CD14-positive monocyte (primary cell): ENCODE measurements at regions not wholly inside any gene's neighbourhood (a gene's known extent, or its start where the extent isn't known, plus 50 kb on each side); places are given as distances from the start of the nearest gene placed in this dataset.

ENCODE experiments used
- DNase-seq, 3 donors: peaks; one replicate each; pipeline ENCODE4 v3.0.0-alpha.2; 2011 to 2022
- H2AFZ ChIP-seq: 2 replicates; pipeline ENCODE4 v1.6.0; 2012; ENCODE audit warnings: mild to moderate bottlenecking, low read depth, low read length, inconsistent platforms; ENCODE audit not compliant: insufficient read depth, poor library complexity, severe bottlenecking
- H3K27ac ChIP-seq, 2 donors: 1 replicate in 1 of 2; 2 replicates in 1 of 2; pipeline ENCODE4 v1.5.1; 2012 to 2013; ENCODE audit warnings: low read length in 2 of 2, control low read depth in 1 of 2, inconsistent platforms in 1 of 2, low read depth in 1 of 2, mild to moderate bottlenecking in 1 of 2
- H3K27me3 ChIP-seq, 2 donors: one replicate each; pipeline versions ENCODE4 v1.6.0 to v1.6.1; 2011 to 2013; ENCODE audit warnings: low read length in 2 of 2; ENCODE audit not compliant: control insufficient read depth in 2 of 2, insufficient read depth in 2 of 2
- H3K36me3 ChIP-seq, 2 donors: replicated peaks in 1 of 2; 1 replicate in 1 of 2; 2 replicates in 1 of 2; pipeline versions ENCODE4 v1.5.1 to v1.6.1; 2012 to 2013; ENCODE audit warnings: low read length in 2 of 2, control low read depth in 1 of 2, inconsistent platforms in 1 of 2, mild to moderate bottlenecking in 1 of 2; ENCODE audit not compliant: insufficient read depth in 2 of 2, control insufficient read depth in 1 of 2
- H3K4me1 ChIP-seq, 2 donors: 1 replicate in 1 of 2; 2 replicates in 1 of 2; pipeline versions ENCODE4 v1.5.1 to v1.6.1; 2012 to 2013; ENCODE audit warnings: low read length in 2 of 2, control low read depth in 1 of 2, inconsistent platforms in 1 of 2, mild to moderate bottlenecking in 1 of 2, moderate library complexity in 1 of 2; ENCODE audit not compliant: insufficient read depth in 2 of 2, control insufficient read depth in 1 of 2
- H3K4me2 ChIP-seq: replicated peaks from 2 replicates; pipeline ENCODE3; 2012; ENCODE audit warnings: low read length, moderate library complexity, mild to moderate bottlenecking; ENCODE audit not compliant: poor library complexity, severe bottlenecking; ENCODE audit errors: extremely low read depth
- H3K4me3 ChIP-seq, 3 experiments: fragments of 200-600 bp in 1 of 3; sonication (generic) in 1 of 3; replicated peaks in 1 of 3; 1 replicate in 2 of 3; 2 replicates in 1 of 3; pipeline ENCODE4 v1.5.1; 2011 to 2013; ENCODE audit warnings: low read length in 3 of 3, mild to moderate bottlenecking in 3 of 3, control low read depth in 2 of 3, low read depth in 2 of 3, inconsistent platforms in 1 of 3, moderate library complexity in 1 of 3
- H3K79me2 ChIP-seq: 2 replicates; pipeline ENCODE4 v1.6.0; 2012; ENCODE audit warnings: mild to moderate bottlenecking, control low read depth, inconsistent platforms, low read length, moderate library complexity; ENCODE audit not compliant: insufficient read depth
- H3K9ac ChIP-seq: 2 replicates; pipeline ENCODE4 v1.6.0; 2017; ENCODE audit warnings: low read length, mild to moderate bottlenecking; ENCODE audit not compliant: insufficient read depth, poor library complexity, severe bottlenecking
- H3K9me3 ChIP-seq, 2 donors: replicated peaks in 1 of 2; 1 replicate in 1 of 2; 2 replicates in 1 of 2; pipeline versions ENCODE4 v1.5.1 to v1.6.1; 2012 to 2013; ENCODE audit warnings: low read length in 2 of 2, control low read depth in 1 of 2; ENCODE audit not compliant: control insufficient read depth in 1 of 2, insufficient read depth in 1 of 2
- H4K20me1 ChIP-seq: 2 replicates; pipeline ENCODE4 v1.6.0; 2012; ENCODE audit warnings: mild to moderate bottlenecking, low read length, control low read depth, moderate library complexity; ENCODE audit not compliant: insufficient read depth
- H3K27ac Mint-ChIP-seq, 7 donors: one replicate each; pipeline ENCODE4 v1.8.0; 2020; ENCODE audit warnings: mild to moderate bottlenecking in 7 of 7, mixed read lengths in 7 of 7, moderate library complexity in 6 of 7, inconsistent platforms in 2 of 7
- H3K27me3 Mint-ChIP-seq, 3 donors: one replicate each; pipeline ENCODE4 v1.8.0; 2021 to 2022; ENCODE audit warnings: low read depth in 3 of 3, mild to moderate bottlenecking in 3 of 3, mixed read lengths in 3 of 3, moderate library complexity in 3 of 3, inconsistent platforms in 1 of 3
- H3K36me3 Mint-ChIP-seq, 2 donors: one replicate each; pipeline ENCODE4 v1.8.0; 2020; ENCODE audit warnings: mixed read lengths in 2 of 2, inconsistent platforms in 1 of 2, mild to moderate bottlenecking in 1 of 2
- H3K4me1 Mint-ChIP-seq: one replicate; pipeline ENCODE4 v1.8.0; 2020; ENCODE audit warnings: mild to moderate bottlenecking, mixed read lengths
- H3K4me3 Mint-ChIP-seq, 2 donors: one replicate each; pipeline ENCODE4 v1.8.0; 2020; ENCODE audit warnings: mild to moderate bottlenecking in 2 of 2, mixed read lengths in 2 of 2, moderate library complexity in 1 of 2
- H3K9me3 Mint-ChIP-seq, 7 donors: one replicate each; pipeline ENCODE4 v1.8.0; 2020 to 2022; ENCODE audit warnings: mixed read lengths in 7 of 7, mild to moderate bottlenecking in 6 of 7, moderate library complexity in 6 of 7, inconsistent platforms in 2 of 7
- CTCF ChIP-seq: fragments of 200-600 bp; IDR thresholded peaks from one replicate; pipeline ENCODE4 v1.8.0; 2022; ENCODE audit warnings: antibody characterized with exemption, mild to moderate bottlenecking
- WGBS: methylation state at CpG from one replicate; pipeline ENCODE4 v1.1.5; 2013; ENCODE audit warnings: missing lambda C conversion rate; ENCODE audit not compliant: insufficient coverage; 5-methylcytosine and 5-hydroxymethylcytosine counted together
- intact Hi-C, 2 donors: fragments of 100-400 bp; cut with micrococcal nuclease; formaldehyde crosslinking; loops; one replicate each; pipeline versions ENCODE4 v1.15.0 to v1.15.1; 2023

GRCh38 chr22:27668828-27669797 is 132.4 kb downstream of the MN1 start:
- WGBS: 0% methylated on average over 6 of the region's 7 CpGs
- Histone ChIP-seq H3K9ac (peak overlapping the region; percentile 60), H3K4me3 (peak overlapping the region in 1 of 3 experiments; percentile 10), H3K4me1 (peaks cover 37 to 38% of the 10 kb centered on the region in 2 donors), H3K9me3 (peaks cover 5 to 6% of the 10 kb centered on the region in 2 donors), H4K20me1 (no peaks in the 10 kb centered on the region), H3K36me3 (no peaks in the 10 kb centered on the region), H2AFZ (peak overlapping the region; percentile 22), H3K4me2 (peak overlapping the region; percentile 18), H3K27me3 (no peaks in the 10 kb centered on the region), H3K27ac (peak overlapping the region; percentile 55 to 70), H3K79me2 (no peaks in the 10 kb centered on the region)
- intact Hi-C loops: no loop called here
- Mint-ChIP-seq H3K9me3 (peaks cover 2 to 7% (median 6%) of the 10 kb centered on the region in 7 donors), H3K36me3 (peaks cover 0 to 4% of the 10 kb centered on the region in 2 donors), H3K4me3 (peak overlapping the region; percentile 35 to 51), H3K27me3 (peaks cover 0 to 3% (median 0%) of the 10 kb centered on the region in 3 donors), H3K4me1 (peaks cover 42% of the 10 kb centered on the region), H3K27ac (peak overlapping the region; percentile 84 to 97 (median 91))
- no peak for TF ChIP-seq CTCF
- peak; percentile 89 to 95 (median 93) for DNase-seq

GRCh38 chr22:27669798-27670599 is 131.6 kb downstream of the MN1 start:
- Mint-ChIP-seq H3K27ac (peak overlapping the region; percentile 84 to 97 (median 91)), H3K36me3 (peaks cover 0 to 4% of the 10 kb centered on the region in 2 donors), H3K4me3 (peak overlapping the region in 1 of 2 donors; percentile 51), H3K27me3 (peaks cover 0 to 3% (median 1%) of the 10 kb centered on the region in 3 donors), H3K9me3 (peaks cover 2 to 7% (median 6%) of the 10 kb centered on the region in 7 donors), H3K4me1 (peaks cover 42% of the 10 kb centered on the region)
- H4K20me1 ChIP-seq: no peaks in the 10 kb centered on the region
- 13% methylated on average over 13 of the region's 13 CpGs for WGBS
- intact Hi-C loops: loop anchor here (5.0 to 10.0 kb wide), 2 partner anchors 47 to 135 kb away; partner anchors contain the start of gene MN1 (in 1 of the 2)
- peak overlapping the region; percentile 55 to 70 for H3K27ac ChIP-seq
- peak overlapping the region; percentile 22 for H2AFZ ChIP-seq
- H3K9ac ChIP-seq: peak overlapping the region; percentile 60
- H3K4me1 ChIP-seq: peaks cover 37 to 38% of the 10 kb centered on the region in 2 donors
- peak overlapping the region in 1 of 3 experiments; percentile 10 for H3K4me3 ChIP-seq
- H3K79me2 ChIP-seq: no peaks in the 10 kb centered on the region
- H3K36me3 ChIP-seq: no peaks in the 10 kb centered on the region
- H3K27me3 ChIP-seq: no peaks in the 10 kb centered on the region
- H3K9me3 ChIP-seq: peaks cover 5 to 6% of the 10 kb centered on the region in 2 donors
- TF ChIP-seq CTCF: no peak
- DNase-seq: peak; percentile 60 to 85 (median 71)
- peak overlapping the region; percentile 18 for H3K4me2 ChIP-seq
